Body of pancreas (tissue), 4 donors: ENCODE measurements at regions not wholly inside any gene's neighbourhood (a gene's known extent, or its start where the extent isn't known, plus 50 kb on each side); places are given as distances from the start of the nearest gene placed in this dataset.

Source experiments
- ATAC-seq: fragments of 150-250 bp; one replicate; pipeline ENCODE4 v1.9.1; 2016
- DNase-seq, 4 donors: peaks; one replicate each; pipeline ENCODE4 v3.0.0-alpha.2; 2019
- H3K27ac ChIP-seq, 4 donors: fragments of 200-600 bp; sonication (generic); 1 replicate in 3 of 4; 2 replicates in 1 of 4; pipeline versions ENCODE4 v1.5.1 to v1.6.1; 2016 to 2019; ENCODE audit warnings: mild to moderate bottlenecking in 1 of 4, mixed read lengths in 1 of 4, moderate library complexity in 1 of 4
- H3K27me3 ChIP-seq, 2 donors: fragments of 200-600 bp; sonication (generic); one replicate each; pipeline ENCODE4 v1.6.0; 2016; ENCODE audit warnings: mild to moderate bottlenecking in 1 of 2
- H3K36me3 ChIP-seq, 2 donors: fragments of 200-600 bp; sonication (generic); replicated peaks in 1 of 2; 2 replicates each; pipeline ENCODE4 v1.5.1; 2016; ENCODE audit warnings: low read depth in 2 of 2; ENCODE audit not compliant: insufficient read depth in 1 of 2
- H3K4me1 ChIP-seq: fragments of 200-600 bp; sonication (generic); one replicate; pipeline ENCODE4 v1.6.0; 2016
- H3K4me3 ChIP-seq, 2 donors: fragments of 200-600 bp; sonication (generic); 1 replicate in 1 of 2; 2 replicates in 1 of 2; pipeline ENCODE4 v1.5.1; 2016 to 2019
- H3K9me3 ChIP-seq, 3 donors: fragments of 200-600 bp; sonication (generic); 1 replicate in 2 of 3; 2 replicates in 1 of 3; pipeline ENCODE4 v1.5.1; 2016
- POLR2A ChIP-seq, 3 donors: fragments of 450-650 bp; IDR thresholded peaks; one replicate each; pipeline ENCODE4 v1.6.1; 2016; ENCODE audit warnings: antibody characterized with exemption in 3 of 3, mild to moderate bottlenecking in 2 of 3
- WGBS, 2 donors: methylation state at CpG; one replicate each; pipeline ENCODE4 v1.1.5; 2017; 5-methylcytosine and 5-hydroxymethylcytosine counted together
- intact Hi-C: fragments of 100-400 bp; cut with DNase I; formaldehyde crosslinking; loops from one replicate; pipeline ENCODE4 v1.15.1; 2023
- TF ChIP-seq, protein P1 (sequence below), 7 experiments: fragments of 450-650 bp in 4 of 7; fragments of 200-600 bp in 3 of 7; sonication (generic) in 3 of 7; IDR thresholded peaks; one replicate each; pipeline ENCODE4 v1.5.1; 2016 to 2019; ENCODE audit warnings: antibody characterized with exemption in 7 of 7

- no peaks in the 10 kb centered on the region for H3K36me3 ChIP-seq
- H3K4me3 ChIP-seq, result no peak overlapping the region
- DNase-seq (no peak), ATAC-seq (no peak)
- intact Hi-C loops, result no loop called here
- no peaks in the 10 kb centered on the region for H3K9me3 ChIP-seq
- no peaks in the 10 kb centered on the region for H3K4me1 ChIP-seq
- no peaks in the 10 kb centered on the region for H3K27me3 ChIP-seq
- no peak for TF ChIP-seq POLR2A (IDR thresholded peaks at IDR 0.05)
- no peak overlapping the region for H3K27ac ChIP-seq
These were observed 1134.1 kb upstream of the DDX18 start for GRCh38 chr2:116680256-116680936.

DNA sequence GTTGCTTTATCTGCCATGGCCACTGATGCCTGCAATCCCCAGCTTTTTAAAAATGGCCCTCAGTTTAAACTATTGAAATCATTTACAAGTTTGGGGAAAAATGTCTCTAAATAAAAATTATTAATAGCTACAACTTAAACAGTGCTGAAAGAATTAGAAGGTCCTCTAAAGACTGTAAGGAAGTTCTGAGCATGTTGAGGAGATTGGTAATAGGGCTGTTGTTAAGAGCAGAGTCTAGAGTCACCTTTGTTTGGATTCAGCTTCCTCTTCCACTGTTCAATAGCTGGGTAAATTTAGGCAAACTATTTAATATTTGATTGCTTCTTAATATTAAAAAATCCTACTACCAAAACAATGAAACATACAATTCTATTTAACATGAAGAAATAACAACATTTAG is 1127.1 kb upstream of the DDX18 start:
- H3K27ac ChIP-seq, result no peak overlapping the region
- no peak for TF ChIP-seq POLR2A (IDR thresholded peaks at IDR 0.05)
- TF ChIP-seq, protein P1, sequence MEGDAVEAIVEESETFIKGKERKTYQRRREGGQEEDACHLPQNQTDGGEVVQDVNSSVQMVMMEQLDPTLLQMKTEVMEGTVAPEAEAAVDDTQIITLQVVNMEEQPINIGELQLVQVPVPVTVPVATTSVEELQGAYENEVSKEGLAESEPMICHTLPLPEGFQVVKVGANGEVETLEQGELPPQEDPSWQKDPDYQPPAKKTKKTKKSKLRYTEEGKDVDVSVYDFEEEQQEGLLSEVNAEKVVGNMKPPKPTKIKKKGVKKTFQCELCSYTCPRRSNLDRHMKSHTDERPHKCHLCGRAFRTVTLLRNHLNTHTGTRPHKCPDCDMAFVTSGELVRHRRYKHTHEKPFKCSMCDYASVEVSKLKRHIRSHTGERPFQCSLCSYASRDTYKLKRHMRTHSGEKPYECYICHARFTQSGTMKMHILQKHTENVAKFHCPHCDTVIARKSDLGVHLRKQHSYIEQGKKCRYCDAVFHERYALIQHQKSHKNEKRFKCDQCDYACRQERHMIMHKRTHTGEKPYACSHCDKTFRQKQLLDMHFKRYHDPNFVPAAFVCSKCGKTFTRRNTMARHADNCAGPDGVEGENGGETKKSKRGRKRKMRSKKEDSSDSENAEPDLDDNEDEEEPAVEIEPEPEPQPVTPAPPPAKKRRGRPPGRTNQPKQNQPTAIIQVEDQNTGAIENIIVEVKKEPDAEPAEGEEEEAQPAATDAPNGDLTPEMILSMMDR (IDR thresholded peaks at IDR 0.05), result no peak
- no peaks in the 10 kb centered on the region for H3K36me3 ChIP-seq
- intact Hi-C loops, result no loop called here
- H3K9me3 ChIP-seq, result no peaks in the 10 kb centered on the region
- H3K4me3 ChIP-seq, result no peak overlapping the region
- ATAC-seq, result no peak
- H3K27me3 ChIP-seq, result no peaks in the 10 kb centered on the region
- H3K4me1 ChIP-seq, result no peaks in the 10 kb centered on the region
- DNase-seq, result no peak

DNA sequence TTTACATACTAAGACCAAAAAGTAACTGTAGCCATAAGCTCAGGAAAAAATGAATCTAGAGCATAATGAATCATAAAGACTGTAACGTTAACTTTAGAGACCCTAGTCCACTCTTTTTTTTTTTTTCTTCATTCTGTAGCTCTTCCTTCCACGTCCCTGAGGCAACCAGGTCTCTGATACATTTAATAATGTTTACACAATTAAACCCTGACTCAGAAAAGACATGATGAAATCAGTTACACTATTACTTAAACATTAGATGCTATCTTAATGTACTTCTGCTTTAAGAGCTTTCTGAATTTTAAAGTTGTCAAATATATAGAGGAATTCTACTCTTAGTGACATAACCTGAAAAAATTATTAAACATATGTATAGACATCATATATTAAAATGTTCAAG is 1121.5 kb upstream of the DDX18 start:
- H3K9me3 ChIP-seq, result no peaks in the 10 kb centered on the region
- no peaks in the 10 kb centered on the region for H3K36me3 ChIP-seq
- DNase-seq (no peak), ATAC-seq (no peak)
- H3K4me3 ChIP-seq, result no peak overlapping the region
- WGBS, 2 donors, result 29 to 47% methylated on average over 2 of the region's 2 CpGs
- intact Hi-C loops, result no loop called here
- TF ChIP-seq POLR2A (IDR thresholded peaks at IDR 0.05), result no peak
- TF ChIP-seq, protein P1 (IDR thresholded peaks at IDR 0.05), result no peak
- H3K27me3 ChIP-seq, result no peaks in the 10 kb centered on the region
- H3K27ac ChIP-seq, result no peak overlapping the region
- H3K4me1 ChIP-seq, result no peaks in the 10 kb centered on the region

DNA sequence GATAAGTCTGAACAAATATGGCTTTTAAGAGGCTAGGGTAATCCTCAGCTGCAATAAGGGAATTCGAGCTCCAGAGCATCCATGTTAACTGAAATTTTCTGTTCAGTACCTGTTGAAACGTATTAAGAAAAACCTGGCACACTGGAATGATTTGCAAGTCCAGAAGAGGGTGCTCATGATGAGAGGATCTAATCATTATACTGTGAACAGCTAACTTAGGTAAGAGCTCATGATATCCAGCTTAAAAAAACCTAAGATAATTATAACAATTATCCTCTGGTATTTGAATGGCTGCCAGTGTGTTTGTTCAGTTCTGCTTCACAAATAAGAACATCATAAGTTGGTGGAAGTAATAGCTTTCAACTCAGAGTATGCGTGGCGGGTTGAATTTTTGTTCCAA is 1118.3 kb upstream of the DDX18 start:
- Histone ChIP-seq H3K4me1 (no peaks in the 10 kb centered on the region), H3K27ac (no peak overlapping the region), H3K27me3 (no peaks in the 10 kb centered on the region), H3K36me3 (no peaks in the 10 kb centered on the region), H3K4me3 (no peak overlapping the region), H3K9me3 (no peaks in the 10 kb centered on the region)
- intact Hi-C loops, result no loop called here
- WGBS, 2 donors, result 53 to 61% methylated on average over 4 of the region's 4 CpGs
- no peak for DNase-seq
- no peak for ATAC-seq
- TF ChIP-seq, protein P1 (IDR thresholded peaks at IDR 0.05), result no peak
- no peak for TF ChIP-seq POLR2A (IDR thresholded peaks at IDR 0.05)

GRCh38 chr2:116696903-116697302 is 1117.6 kb upstream of the DDX18 start:
- no peaks in the 10 kb centered on the region for H3K27me3 ChIP-seq
- DNase-seq (no peak), ATAC-seq (no peak)
- no peak overlapping the region for H3K27ac ChIP-seq
- no peaks in the 10 kb centered on the region for H3K36me3 ChIP-seq
- intact Hi-C loops, result no loop called here
- H3K9me3 ChIP-seq, result no peaks in the 10 kb centered on the region
- TF ChIP-seq POLR2A (IDR thresholded peaks at IDR 0.05), result no peak
- TF ChIP-seq, protein P1 (IDR thresholded peaks at IDR 0.05), result no peak
- no peaks in the 10 kb centered on the region for H3K4me1 ChIP-seq
- no peak overlapping the region for H3K4me3 ChIP-seq
